GM21390 (cell line): ENCODE measurements at regions not wholly inside any gene's neighbourhood (a gene's known extent, or its start where the extent isn't known, plus 50 kb on each side); places are given as distances from the start of the nearest gene placed in this dataset.

Experiments used
- ATAC-seq: cut with Tn5 transposase; IDR thresholded peaks from one replicate; pipeline ENCODE4 v1.9.1; 2021; ENCODE audit not compliant: unreplicated experiment

GRCh38 chr12:25746131-25746530 is 193.0 kb upstream of the LMNTD1 start:
- no peak for ATAC-seq

GRCh38 chr12:25752710-25753309 is 199.7 kb upstream of the LMNTD1 start:
- no peak for ATAC-seq

- no peak for ATAC-seq
These were observed 202.3 kb upstream of the LMNTD1 start for GRCh38 chr12:25755136-25755970.

GRCh38 chr12:25755971-25756260 is 202.6 kb upstream of the RASSF8 start:
- ATAC-seq, result no peak

- no peak for ATAC-seq
These were observed 201.3 kb upstream of the RASSF8 start for GRCh38 chr12:25757037-25757665.

- ATAC-seq, result no peak
These were observed 198.7 kb upstream of the RASSF8 start for GRCh38 chr12:25759752-25760151.

GRCh38 chr12:25761356-25761755 is 197.1 kb upstream of the RASSF8 start:
- ATAC-seq, result no peak

- no peak for ATAC-seq
These were observed 194.1 kb upstream of the RASSF8 start for GRCh38 chr12:25764409-25764808.

GRCh38 chr12:25764892-25765291 is 193.6 kb upstream of the RASSF8 start:
- no peak for ATAC-seq

- no peak for ATAC-seq
These were observed 190.9 kb upstream of the RASSF8 start for GRCh38 chr12:25767606-25768005.

- no peak for ATAC-seq
These were observed 190.3 kb upstream of the RASSF8 start for GRCh38 chr12:25768151-25768550.

- ATAC-seq, result no peak
These were observed 189.2 kb upstream of the RASSF8 start for GRCh38 chr12:25769082-25769945.

- ATAC-seq, result no peak
These were observed 187.4 kb upstream of the RASSF8 start for GRCh38 chr12:25771041-25771440.

GRCh38 chr12:25771476-25771875 is 187.0 kb upstream of the RASSF8 start:
- no peak for ATAC-seq

GRCh38 chr12:25775968-25776367 is 182.5 kb upstream of the RASSF8 start:
- no peak for ATAC-seq

- ATAC-seq, result no peak
These were observed 177.7 kb upstream of the RASSF8 start for GRCh38 chr12:25780771-25781170.

- ATAC-seq, result no peak
These were observed 177.2 kb upstream of the RASSF8 start for GRCh38 chr12:25781232-25781631.

GRCh38 chr12:25783566-25783965 is 174.9 kb upstream of the RASSF8 start:
- no peak for ATAC-seq

GRCh38 chr12:25784669-25785068 is 173.8 kb upstream of the RASSF8 start:
- ATAC-seq, result no peak

- ATAC-seq, result no peak
These were observed 173.3 kb upstream of the RASSF8 start for GRCh38 chr12:25785134-25785533.

GRCh38 chr12:25787701-25788100 is 170.8 kb upstream of the RASSF8 start:
- no peak for ATAC-seq
